D341Med (cell line): ENCODE measurements at regions not wholly inside any gene's neighbourhood (a gene's known extent, or its start where the extent isn't known, plus 50 kb on each side); places are given as distances from the start of the nearest gene placed in this dataset.

Experiments used
- DNase-seq: peaks from one replicate; pipeline ENCODE4 v3.0.0; 2012; ENCODE audit warnings: low spot score

GRCh38 chr20:23231561-23232218 lies 118.9 kb upstream of the NXT1 start:
- DNase-seq, result no peak

- no peak for DNase-seq
Observed at GRCh38 chr20:23230766-23231385, 119.7 kb upstream of the NXT1 start.

- no peak for DNase-seq
Observed at GRCh38 chr20:23229989-23230388, 120.6 kb upstream of the NXT1 start.

- no peak for DNase-seq
Observed at GRCh38 chr20:23228912-23229311, 121.7 kb upstream of the NXT1 start.

GRCh38 chr20:23227976-23228375 lies 122.6 kb upstream of the NXT1 start:
- no peak for DNase-seq

GRCh38 chr20:23227274-23227673 lies 123.3 kb upstream of the NXT1 start:
- DNase-seq, result no peak

- DNase-seq, result no peak
Observed at GRCh38 chr20:23226612-23227265, 123.9 kb upstream of the NXT1 start.

- DNase-seq, result no peak
Observed at GRCh38 chr20:23225407-23226060, 125.1 kb upstream of the NXT1 start.

- DNase-seq, result no peak
Observed at GRCh38 chr20:23224806-23225205, 125.8 kb upstream of the NXT1 start.

GRCh38 chr20:23223908-23224580 lies 126.5 kb upstream of the NXT1 start:
- no peak for DNase-seq

GRCh38 chr20:23222531-23223200 lies 127.9 kb upstream of the NXT1 start:
- DNase-seq, result no peak

- no peak for DNase-seq
Observed at GRCh38 chr20:23217023-23217422, 130.9 kb upstream of the CD93 start.

GRCh38 chr20:23215344-23215995 lies 129.3 kb upstream of the CD93 start:
- no peak for DNase-seq

GRCh38 chr20:23214903-23215302 lies 128.8 kb upstream of the CD93 start:
- no peak for DNase-seq

- DNase-seq, result no peak
Observed at GRCh38 chr20:23212464-23212995, 126.4 kb upstream of the CD93 start.

- DNase-seq, result no peak
Observed at GRCh38 chr20:23212011-23212410, 125.9 kb upstream of the CD93 start.

GRCh38 chr20:23211164-23211563 lies 125.0 kb upstream of the CD93 start:
- no peak for DNase-seq

- DNase-seq, result no peak
Observed at GRCh38 chr20:23207826-23208540, 121.9 kb upstream of the CD93 start.

GRCh38 chr20:23206995-23207394 lies 120.9 kb upstream of the CD93 start:
- no peak for DNase-seq

GRCh38 chr20:23206061-23206460 lies 119.9 kb upstream of the CD93 start:
- no peak for DNase-seq
